Breast epithelium (tissue), 4 donors: ENCODE measurements at regions not wholly inside any gene's neighbourhood (a gene's known extent, or its start where the extent isn't known, plus 50 kb on each side); places are given as distances from the start of the nearest gene placed in this dataset.

Experiments used
- DNase-seq, 2 donors: peaks; one replicate each; pipeline ENCODE4 v3.0.0-alpha.2; 2019; ENCODE audit warnings: low spot score in 2 of 2
- H3K27ac ChIP-seq, 2 donors: fragments of 200-600 bp; sonication (generic) in 1 of 2; one replicate each; pipeline ENCODE4 v1.5.1; 2016 to 2019; ENCODE audit warnings: mild to moderate bottlenecking in 1 of 2
- H3K27me3 ChIP-seq, 2 donors: fragments of 200-600 bp; sonication (generic) in 1 of 2; one replicate each; pipeline versions ENCODE4 v1.5.1 to v1.6.0; 2017 to 2019; ENCODE audit warnings: control low read depth in 1 of 2, mild to moderate bottlenecking in 1 of 2
- H3K36me3 ChIP-seq: fragments of 200-600 bp; one replicate; pipeline ENCODE4 v1.5.1; 2019
- H3K4me1 ChIP-seq, 2 donors: fragments of 200-600 bp; sonication (generic); one replicate each; pipeline ENCODE4 v1.5.1; 2016 to 2019; ENCODE audit warnings: control low read depth in 1 of 2
- H3K4me3 ChIP-seq, 3 donors: fragments of 200-600 bp; sonication (generic); 1 replicate in 2 of 3; 2 replicates in 1 of 3; pipeline ENCODE4 v1.5.1; 2016 to 2019; ENCODE audit warnings: mild to moderate bottlenecking in 3 of 3, moderate library complexity in 2 of 3
- H3K9me3 ChIP-seq, 2 donors: fragments of 200-600 bp; sonication (generic) in 1 of 2; one replicate each; pipeline ENCODE4 v1.5.1; 2016 to 2019; ENCODE audit warnings: control low read depth in 1 of 2
- POLR2A ChIP-seq: fragments of 450-650 bp; IDR thresholded peaks from one replicate; pipeline ENCODE4 v1.6.1; 2016; ENCODE audit warnings: antibody characterized with exemption, mild to moderate bottlenecking, moderate library complexity
- POLR2AphosphoS5 ChIP-seq, 3 donors: sonication (generic); formaldehyde crosslinking; IDR thresholded peaks; one replicate each; pipeline ENCODE4 v1.6.1; 2017; ENCODE audit warnings: antibody characterized with exemption in 3 of 3
- intact Hi-C: fragments of 100-400 bp; cut with DNase I; formaldehyde crosslinking; loops from one replicate; pipeline ENCODE4 v1.15.1; 2023; ENCODE audit warnings: low total_unique reads
- TF ChIP-seq, protein P1 (sequence below), 3 donors: fragments of 450-650 bp; IDR thresholded peaks; one replicate each; pipeline ENCODE4 v1.5.1; 2016 to 2017; ENCODE audit warnings: antibody characterized with exemption in 3 of 3, mild to moderate bottlenecking in 3 of 3, moderate library complexity in 3 of 3

- intact Hi-C loops = no loop called here
- H3K36me3 ChIP-seq = no peaks in the 10 kb centered on the region
- H3K9me3 ChIP-seq = no peaks in the 10 kb centered on the region
- DNase-seq = no peak
- no peak overlapping the region for H3K4me3 ChIP-seq
- TF ChIP-seq, protein P1, sequence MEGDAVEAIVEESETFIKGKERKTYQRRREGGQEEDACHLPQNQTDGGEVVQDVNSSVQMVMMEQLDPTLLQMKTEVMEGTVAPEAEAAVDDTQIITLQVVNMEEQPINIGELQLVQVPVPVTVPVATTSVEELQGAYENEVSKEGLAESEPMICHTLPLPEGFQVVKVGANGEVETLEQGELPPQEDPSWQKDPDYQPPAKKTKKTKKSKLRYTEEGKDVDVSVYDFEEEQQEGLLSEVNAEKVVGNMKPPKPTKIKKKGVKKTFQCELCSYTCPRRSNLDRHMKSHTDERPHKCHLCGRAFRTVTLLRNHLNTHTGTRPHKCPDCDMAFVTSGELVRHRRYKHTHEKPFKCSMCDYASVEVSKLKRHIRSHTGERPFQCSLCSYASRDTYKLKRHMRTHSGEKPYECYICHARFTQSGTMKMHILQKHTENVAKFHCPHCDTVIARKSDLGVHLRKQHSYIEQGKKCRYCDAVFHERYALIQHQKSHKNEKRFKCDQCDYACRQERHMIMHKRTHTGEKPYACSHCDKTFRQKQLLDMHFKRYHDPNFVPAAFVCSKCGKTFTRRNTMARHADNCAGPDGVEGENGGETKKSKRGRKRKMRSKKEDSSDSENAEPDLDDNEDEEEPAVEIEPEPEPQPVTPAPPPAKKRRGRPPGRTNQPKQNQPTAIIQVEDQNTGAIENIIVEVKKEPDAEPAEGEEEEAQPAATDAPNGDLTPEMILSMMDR (IDR thresholded peaks at IDR 0.05) = no peak
- TF ChIP-seq POLR2AphosphoS5 (IDR thresholded peaks at IDR 0.05) = no peak
- TF ChIP-seq POLR2A = no peak
- H3K27ac ChIP-seq = no peak overlapping the region
- H3K27me3 ChIP-seq = no peaks in the 10 kb centered on the region
- no peaks in the 10 kb centered on the region for H3K4me1 ChIP-seq
Observed at GRCh38 chr12:128170181-128170580, 96.8 kb upstream of the TMEM132C start.

DNA sequence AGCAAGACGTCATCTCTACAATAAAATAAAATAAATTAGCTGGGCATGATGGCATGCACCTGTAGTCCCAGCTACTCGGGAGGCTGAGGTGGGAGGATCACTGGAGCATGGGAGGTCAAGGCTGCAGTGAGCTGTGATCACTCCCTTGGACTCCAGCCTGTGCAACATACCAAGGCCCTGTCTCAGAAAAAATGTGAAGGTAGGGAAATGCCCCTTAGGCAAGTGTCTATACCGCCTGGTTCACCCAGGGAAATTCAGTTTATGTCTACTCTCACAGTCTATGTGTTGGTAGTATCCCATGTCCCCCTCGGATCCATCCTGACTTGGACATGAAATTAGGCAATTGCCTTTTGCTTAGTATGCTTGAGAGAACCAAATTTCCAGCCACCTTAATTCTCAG is 88.4 kb upstream of the TMEM132C start:
- DNase-seq = no peak
- TF ChIP-seq, protein P1 (IDR thresholded peaks at IDR 0.05) = no peak
- TF ChIP-seq POLR2AphosphoS5 (IDR thresholded peaks at IDR 0.05) = no peak
- TF ChIP-seq POLR2A = no peak
- H3K4me1 ChIP-seq = no peaks in the 10 kb centered on the region
- H3K27me3 ChIP-seq = no peaks in the 10 kb centered on the region
- no peak overlapping the region for H3K27ac ChIP-seq
- H3K4me3 ChIP-seq = no peak overlapping the region
- no peaks in the 10 kb centered on the region for H3K36me3 ChIP-seq
- no peaks in the 10 kb centered on the region for H3K9me3 ChIP-seq
- intact Hi-C loops = no loop called here

- intact Hi-C loops = no loop called here
- no peak for DNase-seq
- no peak overlapping the region for H3K4me3 ChIP-seq
- H3K27ac ChIP-seq = no peak overlapping the region
- H3K36me3 ChIP-seq = no peaks in the 10 kb centered on the region
- TF ChIP-seq POLR2AphosphoS5 (IDR thresholded peaks at IDR 0.05) = no peak
- TF ChIP-seq POLR2A = no peak
- TF ChIP-seq, protein P1 (IDR thresholded peaks at IDR 0.05) = no peak
- no peaks in the 10 kb centered on the region for H3K9me3 ChIP-seq
- H3K27me3 ChIP-seq = no peaks in the 10 kb centered on the region
- no peaks in the 10 kb centered on the region for H3K4me1 ChIP-seq
Observed at GRCh38 chr12:128178966-128179365, 88.0 kb upstream of the TMEM132C start.

- H3K36me3 ChIP-seq = no peaks in the 10 kb centered on the region
- no peak for DNase-seq
- H3K4me3 ChIP-seq = no peak overlapping the region
- H3K4me1 ChIP-seq = no peaks in the 10 kb centered on the region
- H3K27me3 ChIP-seq = no peaks in the 10 kb centered on the region
- intact Hi-C loops = no loop called here
- H3K9me3 ChIP-seq = no peaks in the 10 kb centered on the region
- TF ChIP-seq POLR2AphosphoS5 (IDR thresholded peaks at IDR 0.05) (no peak), POLR2A (no peak)
- TF ChIP-seq, protein P1 (IDR thresholded peaks at IDR 0.05) = no peak
- H3K27ac ChIP-seq = no peak overlapping the region
Observed at GRCh38 chr12:128180166-128180565, 86.8 kb upstream of the TMEM132C start.

GRCh38 chr12:128190052-128190451 is 76.9 kb upstream of the TMEM132C start:
- Histone ChIP-seq H3K27me3 (peaks cover 0 to 2% of the 10 kb centered on the region in 2 donors), H3K9me3 (no peaks in the 10 kb centered on the region), H3K4me3 (peak overlapping the region in 1 of 3 donors; percentile 37), H3K36me3 (no peaks in the 10 kb centered on the region), H3K27ac (no peak overlapping the region), H3K4me1 (no peaks in the 10 kb centered on the region)
- TF ChIP-seq, protein P1 (IDR thresholded peaks at IDR 0.05) = no peak
- TF ChIP-seq POLR2AphosphoS5 (IDR thresholded peaks at IDR 0.05) = no peak
- no peak for DNase-seq
- intact Hi-C loops = no loop called here
